Thoracic aorta (tissue), 2 donors: ENCODE measurements at regions not wholly inside any gene's neighbourhood (a gene's known extent, or its start where the extent isn't known, plus 50 kb on each side); places are given as distances from the start of the nearest gene placed in this dataset.

Source experiments
- ATAC-seq: fragments of 150-250 bp; one replicate; pipeline ENCODE4 v1.8.0; 2017; ENCODE audit warnings: low read depth; ENCODE audit not compliant: insufficient number of reproducible peaks, low FRiP score
- DNase-seq: peaks from one replicate; pipeline ENCODE4 v3.0.0-alpha.2; 2020; ENCODE audit warnings: low spot score
- H3K27ac ChIP-seq, 2 donors: fragments of 200-600 bp; sonication (generic); 1 replicate in 1 of 2; 2 replicates in 1 of 2; pipeline ENCODE4 v1.5.1; 2016; ENCODE audit warnings: mild to moderate bottlenecking in 2 of 2, moderate library complexity in 2 of 2
- H3K27me3 ChIP-seq: fragments of 200-600 bp; sonication (generic); replicated peaks from 2 replicates; pipeline ENCODE4 v1.6.0; 2016; ENCODE audit warnings: mild to moderate bottlenecking; ENCODE audit not compliant: insufficient read depth
- H3K36me3 ChIP-seq: fragments of 200-600 bp; sonication (generic); one replicate; pipeline ENCODE4 v1.5.1; 2016
- H3K4me1 ChIP-seq, 2 donors: fragments of 200-600 bp; sonication (generic); 1 replicate in 1 of 2; 2 replicates in 1 of 2; pipeline versions ENCODE4 v1.5.1 to v1.6.0; 2016; ENCODE audit warnings: low read depth in 2 of 2, mild to moderate bottlenecking in 1 of 2; ENCODE audit not compliant: control insufficient read depth in 1 of 2
- H3K4me3 ChIP-seq: fragments of 200-600 bp; sonication (generic); 2 replicates; pipeline ENCODE4 v1.5.1; 2016; ENCODE audit warnings: mild to moderate bottlenecking
- H3K9me3 ChIP-seq: fragments of 200-600 bp; sonication (generic); 2 replicates; pipeline ENCODE4 v1.5.1; 2016
- TF ChIP-seq, protein P1 (sequence below): fragments of 200-600 bp; sonication (generic); IDR thresholded peaks from one replicate; pipeline ENCODE4 v1.5.1; 2019; ENCODE audit warnings: antibody characterized with exemption

DNA sequence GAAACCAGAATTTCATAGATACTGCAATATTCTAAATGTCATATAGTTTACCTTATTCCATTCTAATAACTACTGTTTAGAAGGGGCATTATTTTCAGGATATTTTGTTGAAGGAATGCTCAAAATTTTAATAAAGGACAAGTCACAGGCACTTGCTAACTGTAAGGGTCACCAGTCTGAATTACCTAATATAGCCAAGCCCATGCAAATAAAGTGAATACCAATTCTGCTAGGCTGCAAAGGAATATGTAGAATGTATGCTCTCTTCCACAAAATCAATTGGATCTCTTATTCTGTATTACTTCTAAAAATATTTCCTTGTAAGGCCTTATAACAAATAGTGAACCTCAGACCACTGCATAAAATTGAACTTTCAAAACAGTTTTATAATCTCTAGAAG, 52.3 kb upstream of the FAT4 start:
- H3K36me3 ChIP-seq, result no peaks in the 10 kb centered on the region
- no peaks in the 10 kb centered on the region for H3K9me3 ChIP-seq
- ATAC-seq (no peak), DNase-seq (no peak)
- H3K27me3 ChIP-seq, result no peaks in the 10 kb centered on the region
- no peak overlapping the region for H3K27ac ChIP-seq
- TF ChIP-seq, protein P1, sequence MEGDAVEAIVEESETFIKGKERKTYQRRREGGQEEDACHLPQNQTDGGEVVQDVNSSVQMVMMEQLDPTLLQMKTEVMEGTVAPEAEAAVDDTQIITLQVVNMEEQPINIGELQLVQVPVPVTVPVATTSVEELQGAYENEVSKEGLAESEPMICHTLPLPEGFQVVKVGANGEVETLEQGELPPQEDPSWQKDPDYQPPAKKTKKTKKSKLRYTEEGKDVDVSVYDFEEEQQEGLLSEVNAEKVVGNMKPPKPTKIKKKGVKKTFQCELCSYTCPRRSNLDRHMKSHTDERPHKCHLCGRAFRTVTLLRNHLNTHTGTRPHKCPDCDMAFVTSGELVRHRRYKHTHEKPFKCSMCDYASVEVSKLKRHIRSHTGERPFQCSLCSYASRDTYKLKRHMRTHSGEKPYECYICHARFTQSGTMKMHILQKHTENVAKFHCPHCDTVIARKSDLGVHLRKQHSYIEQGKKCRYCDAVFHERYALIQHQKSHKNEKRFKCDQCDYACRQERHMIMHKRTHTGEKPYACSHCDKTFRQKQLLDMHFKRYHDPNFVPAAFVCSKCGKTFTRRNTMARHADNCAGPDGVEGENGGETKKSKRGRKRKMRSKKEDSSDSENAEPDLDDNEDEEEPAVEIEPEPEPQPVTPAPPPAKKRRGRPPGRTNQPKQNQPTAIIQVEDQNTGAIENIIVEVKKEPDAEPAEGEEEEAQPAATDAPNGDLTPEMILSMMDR, result no peak
- peaks cover 0 to 3% of the 10 kb centered on the region in 2 donors for H3K4me1 ChIP-seq
- no peak overlapping the region for H3K4me3 ChIP-seq

GRCh38 chr4:125262079-125262478, 52.7 kb upstream of the FAT4 start:
- Histone ChIP-seq H3K9me3 (no peaks in the 10 kb centered on the region), H3K36me3 (no peaks in the 10 kb centered on the region), H3K27me3 (no peaks in the 10 kb centered on the region), H3K4me3 (no peak overlapping the region), H3K27ac (no peak overlapping the region), H3K4me1 (peaks cover 0 to 1% of the 10 kb centered on the region in 2 donors)
- ATAC-seq, result no peak
- DNase-seq, result no peak
- TF ChIP-seq, protein P1, result no peak

DNA sequence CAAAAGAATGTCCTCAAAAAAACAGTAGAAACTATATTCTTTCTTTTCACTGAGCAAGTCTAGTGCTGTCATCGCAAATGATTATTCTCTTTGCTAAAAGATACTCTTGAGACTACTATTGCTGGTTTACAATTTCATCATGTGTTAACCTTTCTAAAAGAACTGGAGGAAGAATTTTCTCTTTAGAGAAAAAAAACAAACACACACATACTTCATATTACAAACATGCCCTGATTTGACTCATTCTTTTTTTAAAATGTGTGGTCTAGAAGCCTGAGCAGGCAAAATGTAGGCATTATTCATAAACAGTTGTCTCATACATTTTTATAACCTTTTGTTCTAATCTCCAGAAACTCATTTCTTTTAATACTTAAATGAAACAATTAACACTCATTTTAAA, 60.6 kb upstream of the FAT4 start:
- no peaks in the 10 kb centered on the region for H3K9me3 ChIP-seq
- ATAC-seq (no peak), DNase-seq (no peak)
- H3K27me3 ChIP-seq, result no peaks in the 10 kb centered on the region
- H3K4me1 ChIP-seq, result no peaks in the 10 kb centered on the region
- TF ChIP-seq, protein P1, result no peak
- H3K4me3 ChIP-seq, result no peak overlapping the region
- no peaks in the 10 kb centered on the region for H3K36me3 ChIP-seq
- no peak overlapping the region for H3K27ac ChIP-seq

DNA sequence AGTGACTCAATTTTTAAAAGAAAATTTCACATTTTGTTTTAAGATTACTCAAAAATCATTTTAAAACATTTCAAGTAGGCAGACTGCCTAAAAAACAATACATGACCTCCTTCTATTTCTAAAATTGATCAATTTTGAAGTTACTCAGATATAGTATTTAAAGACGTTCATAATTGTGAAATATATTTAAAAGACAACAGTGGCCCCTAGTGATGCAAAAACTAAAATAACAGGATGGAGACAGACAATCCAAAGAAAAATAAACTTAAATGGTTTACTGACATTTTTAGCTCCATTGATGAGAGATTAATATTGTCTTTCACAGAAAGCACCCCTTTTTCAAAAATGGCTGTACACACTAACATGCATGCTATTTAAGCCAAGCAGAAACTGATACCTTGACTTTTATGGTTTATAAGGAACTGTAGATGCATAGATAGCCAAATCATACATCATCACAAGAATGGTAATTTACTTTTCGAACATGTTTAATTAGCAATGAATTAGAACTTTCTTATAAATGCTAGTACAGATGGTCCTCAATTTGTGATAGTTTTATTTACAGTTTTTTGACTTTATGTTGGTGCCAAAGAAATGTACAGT, 69.8 kb upstream of the FAT4 start:
- TF ChIP-seq, protein P1, result no peak
- H3K36me3 ChIP-seq, result no peaks in the 10 kb centered on the region
- ATAC-seq (no peak), DNase-seq (no peak)
- H3K9me3 ChIP-seq, result no peaks in the 10 kb centered on the region
- H3K4me3 ChIP-seq, result no peak overlapping the region
- no peak overlapping the region for H3K27ac ChIP-seq
- H3K27me3 ChIP-seq, result no peaks in the 10 kb centered on the region
- no peaks in the 10 kb centered on the region for H3K4me1 ChIP-seq

GRCh38 chr4:125243789-125244397, 70.9 kb upstream of the FAT4 start:
- H3K27me3 ChIP-seq, result no peaks in the 10 kb centered on the region
- TF ChIP-seq, protein P1, result no peak
- DNase-seq (no peak), ATAC-seq (no peak)
- H3K9me3 ChIP-seq, result no peaks in the 10 kb centered on the region
- no peaks in the 10 kb centered on the region for H3K36me3 ChIP-seq
- no peaks in the 10 kb centered on the region for H3K4me1 ChIP-seq
- no peak overlapping the region for H3K4me3 ChIP-seq
- H3K27ac ChIP-seq, result no peak overlapping the region
